H9 (cell line): ENCODE measurements at regions not wholly inside any gene's neighbourhood (a gene's known extent, or its start where the extent isn't known, plus 50 kb on each side); places are given as distances from the start of the nearest gene placed in this dataset.

ENCODE experiments used
- DNase-seq: peaks from one replicate; pipeline ENCODE4 v3.0.0-alpha.2; 2017
- H2AFZ ChIP-seq: one replicate; pipeline ENCODE4 v1.6.1; 2013; ENCODE audit warnings: mild to moderate bottlenecking, low read length, control low read depth, moderate library complexity
- H2AK5ac ChIP-seq: 2 replicates; pipeline ENCODE4 v1.6.1; 2013; ENCODE audit warnings: low read length, control low read depth, mixed read lengths; ENCODE audit not compliant: insufficient read length
- H2BK120ac ChIP-seq: one replicate; pipeline ENCODE4 v1.6.1; 2013; ENCODE audit warnings: low read depth, mild to moderate bottlenecking, low read length, control low read depth, inconsistent platforms; ENCODE audit not compliant: poor library complexity, severe bottlenecking
- H2BK12ac ChIP-seq: 2 replicates; pipeline ENCODE4 v1.6.1; 2013; ENCODE audit warnings: low read length, control low read depth, mixed read lengths, low read depth; ENCODE audit not compliant: insufficient read length
- H2BK15ac ChIP-seq: 2 replicates; pipeline ENCODE4 v1.6.1; 2013; ENCODE audit warnings: low read depth, low read length, control low read depth
- H2BK20ac ChIP-seq: one replicate; pipeline ENCODE4 v1.6.1; 2013; ENCODE audit warnings: low read depth, mild to moderate bottlenecking, low read length, control low read depth, inconsistent platforms; ENCODE audit not compliant: poor library complexity, severe bottlenecking
- H2BK5ac ChIP-seq: 2 replicates; pipeline ENCODE4 v1.6.1; 2013; ENCODE audit warnings: low read length, control low read depth, mixed read lengths; ENCODE audit not compliant: insufficient read length
- H3K14ac ChIP-seq: 2 replicates; pipeline ENCODE4 v1.6.1; 2013; ENCODE audit warnings: low read length, control low read depth; ENCODE audit not compliant: insufficient read depth
- H3K18ac ChIP-seq: 2 replicates; pipeline ENCODE4 v1.6.1; 2013; ENCODE audit warnings: low read depth, mild to moderate bottlenecking, mixed read lengths, low read length, control low read depth; ENCODE audit not compliant: insufficient read length
- H3K23ac ChIP-seq: 2 replicates; pipeline ENCODE4 v1.6.1; 2013; ENCODE audit warnings: low read length, control low read depth, mixed read lengths, low read depth; ENCODE audit not compliant: insufficient read length
- H3K23me2 ChIP-seq: 2 replicates; pipeline ENCODE4 v1.6.1; 2013; ENCODE audit warnings: low read depth, mild to moderate bottlenecking, mixed read lengths, low read length, control low read depth; ENCODE audit not compliant: insufficient read length, poor library complexity, severe bottlenecking
- H3K27ac ChIP-seq: 2 replicates; pipeline ENCODE4 v1.5.1; 2013; ENCODE audit warnings: low read length, control low read depth, mixed read lengths, low read depth; ENCODE audit not compliant: insufficient read length
- H3K27me3 ChIP-seq: 2 replicates; pipeline ENCODE4 v1.6.1; 2013; ENCODE audit warnings: low read length, control low read depth, inconsistent platforms; ENCODE audit not compliant: insufficient read depth
- H3K4ac ChIP-seq: 2 replicates; pipeline ENCODE4 v1.6.1; 2013; ENCODE audit warnings: low read depth, mild to moderate bottlenecking, control low read depth, inconsistent platforms, low read length, moderate library complexity
- H3K4me1 ChIP-seq: 2 replicates; pipeline ENCODE4 v1.6.1; 2013; ENCODE audit warnings: low read length, control low read depth, inconsistent platforms; ENCODE audit not compliant: insufficient read depth
- H3K4me2 ChIP-seq: 2 replicates; pipeline ENCODE4 v1.6.1; 2013; ENCODE audit warnings: low read length, control low read depth, mixed read lengths; ENCODE audit not compliant: insufficient read length, insufficient read depth
- H3K56ac ChIP-seq: 2 replicates; pipeline ENCODE4 v1.6.1; 2013; ENCODE audit warnings: low read depth, mild to moderate bottlenecking, mixed read lengths, low read length, control low read depth; ENCODE audit not compliant: insufficient read length
- H3K79me1 ChIP-seq: 2 replicates; pipeline ENCODE4 v1.6.1; 2013; ENCODE audit warnings: low read depth, mild to moderate bottlenecking, moderate library complexity, low read length, control low read depth, inconsistent platforms; ENCODE audit not compliant: insufficient read depth, poor library complexity, severe bottlenecking
- H3K79me2 ChIP-seq: 2 replicates; pipeline ENCODE4 v1.6.1; 2013; ENCODE audit warnings: low read length, control low read depth, inconsistent platforms; ENCODE audit not compliant: insufficient read depth
- H3K9ac ChIP-seq: 2 replicates; pipeline ENCODE4 v1.6.1; 2013; ENCODE audit warnings: low read length, control low read depth, mixed read lengths; ENCODE audit not compliant: insufficient read length; ENCODE audit errors: extremely low read depth
- H3K9me3 ChIP-seq: one replicate; pipeline ENCODE4 v1.6.1; 2013; ENCODE audit warnings: low read depth, low read length, inconsistent platforms; ENCODE audit not compliant: control insufficient read depth
- H3T11ph ChIP-seq: one replicate; pipeline ENCODE4 v1.6.1; 2013; ENCODE audit warnings: mild to moderate bottlenecking, low read length, control low read depth, inconsistent platforms
- H4K20me1 ChIP-seq: one replicate; pipeline ENCODE4 v1.6.1; 2013; ENCODE audit not compliant: control insufficient read depth, insufficient read length, insufficient read depth
- H4K5ac ChIP-seq: 2 replicates; pipeline ENCODE4 v1.6.1; 2013; ENCODE audit warnings: low read depth, mild to moderate bottlenecking, mixed read lengths, low read length, control low read depth; ENCODE audit not compliant: insufficient read length
- H4K8ac ChIP-seq: replicated peaks from 2 replicates; pipeline ENCODE4 v1.6.1; 2013; ENCODE audit warnings: low read length, control low read depth, mixed read lengths, low read depth; ENCODE audit not compliant: insufficient read length
- H4K91ac ChIP-seq: 2 replicates; pipeline ENCODE4 v1.6.1; 2013; ENCODE audit warnings: low read depth, mild to moderate bottlenecking, moderate library complexity, mixed read lengths, low read length, control low read depth; ENCODE audit not compliant: insufficient read length
- H3K27ac Mint-ChIP-seq, 3 experiments: 2 replicates in 2 of 3; 3 replicates in 1 of 3; pipeline ENCODE4 v1.8.0; 2020 to 2021; ENCODE audit warnings: mixed read lengths in 3 of 3, mild to moderate bottlenecking in 1 of 3, moderate library complexity in 1 of 3
- H3K27me3 Mint-ChIP-seq: 2 replicates; pipeline ENCODE4 v1.8.0; 2021; ENCODE audit warnings: low read depth, mild to moderate bottlenecking, moderate library complexity, mixed read lengths
- H3K36me3 Mint-ChIP-seq, 3 experiments: 2 replicates in 2 of 3; 3 replicates in 1 of 3; pipeline ENCODE4 v1.8.0; 2020 to 2021; ENCODE audit warnings: low read depth in 3 of 3, mixed read lengths in 3 of 3; ENCODE audit not compliant: insufficient read depth in 1 of 3
- H3K4me1 Mint-ChIP-seq, 2 experiments: 2 replicates each; pipeline ENCODE4 v1.8.0; 2020; ENCODE audit warnings: mixed read lengths in 2 of 2
- H3K4me3 Mint-ChIP-seq, 2 experiments: 2 replicates in 1 of 2; 3 replicates in 1 of 2; pipeline ENCODE4 v1.8.0; 2020 to 2021; ENCODE audit warnings: mild to moderate bottlenecking in 2 of 2, mixed read lengths in 2 of 2, moderate library complexity in 1 of 2
- H3K9me3 Mint-ChIP-seq, 2 experiments: 2 replicates in 1 of 2; 3 replicates in 1 of 2; pipeline ENCODE4 v1.8.0; 2020; ENCODE audit warnings: mild to moderate bottlenecking in 2 of 2, mixed read lengths in 2 of 2, moderate library complexity in 1 of 2
- CTCF ChIP-seq: fragments of 200-600 bp; sonication (generic); conservative IDR thresholded peaks from 3 replicates; pipeline ENCODE4 v1.8.0; 2021; ENCODE audit warnings: antibody characterized with exemption, mild to moderate bottlenecking
- WGBS: extraction: QIAGEN DNeasy Blood & Tissue Kit; methylation state at CpG from one replicate; pipeline ENCODE4 v1.1.7; 2013; ENCODE audit warnings: missing lambda C conversion rate, low lambda C conversion rate, mixed read lengths; ENCODE audit not compliant: insufficient read length; ENCODE audit errors: extremely low coverage; 5-methylcytosine and 5-hydroxymethylcytosine counted together

- H3K27me3 Mint-ChIP-seq: peaks cover 21% of the 10 kb centered on the region
- H3K9ac ChIP-seq: no peak overlapping the region
- WGBS: no CpG with 5 or more reads among the region's 6 CpGs
Measured at GRCh38 chr2:9074930-9075329, 71.4 kb upstream of the MBOAT2 start.

More at GRCh38 chr2:9074930-9075329, 71.4 kb upstream of the MBOAT2 start:
- peak; percentile 68 for DNase-seq
- Histone ChIP-seq H2AFZ (no peak overlapping the region), H3K4ac (no peak overlapping the region), H2BK12ac (no peak overlapping the region), H2BK5ac (no peak overlapping the region), H3K27ac (no peak overlapping the region), H3K27me3 (no peaks in the 10 kb centered on the region; the same call in 1 of the 2 replicates), H3K56ac (no peak overlapping the region), H2BK15ac (no peak overlapping the region), H3K23me2 (no peaks in the 10 kb centered on the region), H2BK120ac (no peak overlapping the region), H4K91ac (no peak overlapping the region), H4K5ac (peak overlapping the region; percentile 22), H3K23ac (no peak overlapping the region), H3K4me1 (peaks cover 9% of the 10 kb centered on the region; the same call in 1 of the 2 replicates), H2AK5ac (peak overlapping the region; percentile 30), H3K4me2 (peak overlapping the region; percentile 38), H3K79me2 (no peaks in the 10 kb centered on the region), H3K18ac (peak overlapping the region; percentile 4), H4K20me1 (no peaks in the 10 kb centered on the region), H2BK20ac (no peak overlapping the region), H3K14ac (no peak overlapping the region), H3K9me3 (no peaks in the 10 kb centered on the region), H3T11ph (no peak overlapping the region), H4K8ac (no peak overlapping the region), H3K79me1 (no peaks in the 10 kb centered on the region)
- H3K27ac Mint-ChIP-seq: peak overlapping the region in 1 of 3 experiments; percentile 70; a peak in 1 of 7 replicates
- H3K4me1 Mint-ChIP-seq: peaks cover 33 to 36% of the 10 kb centered on the region in 2 experiments
- H3K36me3 Mint-ChIP-seq: peaks cover 0 to 2% (median 0%) of the 10 kb centered on the region in 3 experiments; a peak in 1 of 7 replicates
- peak overlapping the region in 1 of 2 experiments; percentile 34; a peak in 1 of 5 replicates for H3K4me3 Mint-ChIP-seq
- no peak for TF ChIP-seq CTCF
- H3K9me3 Mint-ChIP-seq: no peaks in the 10 kb centered on the region
